SW 1271 (cell line): ENCODE measurements at regions not wholly inside any gene's neighbourhood (a gene's known extent, or its start where the extent isn't known, plus 50 kb on each side); places are given as distances from the start of the nearest gene placed in this dataset.
"Not testable (repeated sequence)": the region's sequence is repeated elsewhere in the genome, so short reads cannot be mapped to it uniquely, and the experiment has no call there.

Source experiments
- DNase-seq, 2 experiments: peaks; one replicate each; lab custom pipeline; 2025; lab: John Stamatoyannopoulos, UW

GRCh38 chr17:79560527-79560926 is 50.3 kb downstream of the RBFOX3 start:
- DNase-seq: no peak

GRCh38 chr17:79559111-79559887 is 51.6 kb downstream of the RBFOX3 start:
- no peak for DNase-seq

GRCh38 chr17:79558091-79558900 is 52.6 kb downstream of the RBFOX3 start:
- DNase-seq: no peak

GRCh38 chr17:79557276-79558090 is 53.4 kb downstream of the RBFOX3 start:
- DNase-seq: no peak

- DNase-seq: no peak
Observed at GRCh38 chr17:79556271-79556670, 54.6 kb downstream of the RBFOX3 start.

GRCh38 chr17:79555543-79555942 is 55.3 kb downstream of the RBFOX3 start:
- DNase-seq: no peak

GRCh38 chr17:79554346-79554745 is 56.5 kb downstream of the RBFOX3 start:
- not testable (repeated sequence) for DNase-seq

- no peak for DNase-seq
Observed at GRCh38 chr17:79552824-79553223, 58.0 kb downstream of the RBFOX3 start.

- DNase-seq: no peak
Observed at GRCh38 chr17:79552405-79552804, 58.4 kb downstream of the RBFOX3 start.

GRCh38 chr17:79549141-79549915 is 61.5 kb downstream of the RBFOX3 start:
- DNase-seq: no peak

- DNase-seq: no peak
Observed at GRCh38 chr17:79548116-79548515, 62.7 kb downstream of the RBFOX3 start.

GRCh38 chr17:79547586-79547985 is 63.3 kb downstream of the RBFOX3 start:
- DNase-seq: no peak

- DNase-seq: not testable (repeated sequence)
Observed at GRCh38 chr17:79547171-79547570, 63.7 kb downstream of the RBFOX3 start.

GRCh38 chr17:79546386-79546785 is 64.5 kb downstream of the RBFOX3 start:
- no peak for DNase-seq

- no peak for DNase-seq
Observed at GRCh38 chr17:79545251-79546005, 65.4 kb downstream of the RBFOX3 start.

GRCh38 chr17:79544142-79544914 is 66.5 kb downstream of the RBFOX3 start:
- DNase-seq: no peak

- DNase-seq: no peak
Observed at GRCh38 chr17:79543531-79543930, 67.3 kb downstream of the RBFOX3 start.

GRCh38 chr17:79542718-79543117 is 68.1 kb downstream of the RBFOX3 start:
- no peak for DNase-seq

- no peak for DNase-seq
Observed at GRCh38 chr17:79541056-79541850, 69.6 kb downstream of the RBFOX3 start.
